GM08714 (cell line): ENCODE measurements at regions not wholly inside any gene's neighbourhood (a gene's known extent, or its start where the extent isn't known, plus 50 kb on each side); places are given as distances from the start of the nearest gene placed in this dataset.

ENCODE experiments used
- H3K4me3 ChIP-seq: fragments of 200-500 bp; sonication (Bioruptor generic); 2 replicates; pipeline ENCODE4 v1.5.1; 2014; ENCODE audit warnings: mild to moderate bottlenecking, low read length, inconsistent platforms
- ZNF274 ChIP-seq: IDR thresholded peaks from 2 replicates; pipeline ENCODE4 v1.6.1; 2012; ENCODE audit warnings: mild to moderate bottlenecking, low read depth, low read length

DNA sequence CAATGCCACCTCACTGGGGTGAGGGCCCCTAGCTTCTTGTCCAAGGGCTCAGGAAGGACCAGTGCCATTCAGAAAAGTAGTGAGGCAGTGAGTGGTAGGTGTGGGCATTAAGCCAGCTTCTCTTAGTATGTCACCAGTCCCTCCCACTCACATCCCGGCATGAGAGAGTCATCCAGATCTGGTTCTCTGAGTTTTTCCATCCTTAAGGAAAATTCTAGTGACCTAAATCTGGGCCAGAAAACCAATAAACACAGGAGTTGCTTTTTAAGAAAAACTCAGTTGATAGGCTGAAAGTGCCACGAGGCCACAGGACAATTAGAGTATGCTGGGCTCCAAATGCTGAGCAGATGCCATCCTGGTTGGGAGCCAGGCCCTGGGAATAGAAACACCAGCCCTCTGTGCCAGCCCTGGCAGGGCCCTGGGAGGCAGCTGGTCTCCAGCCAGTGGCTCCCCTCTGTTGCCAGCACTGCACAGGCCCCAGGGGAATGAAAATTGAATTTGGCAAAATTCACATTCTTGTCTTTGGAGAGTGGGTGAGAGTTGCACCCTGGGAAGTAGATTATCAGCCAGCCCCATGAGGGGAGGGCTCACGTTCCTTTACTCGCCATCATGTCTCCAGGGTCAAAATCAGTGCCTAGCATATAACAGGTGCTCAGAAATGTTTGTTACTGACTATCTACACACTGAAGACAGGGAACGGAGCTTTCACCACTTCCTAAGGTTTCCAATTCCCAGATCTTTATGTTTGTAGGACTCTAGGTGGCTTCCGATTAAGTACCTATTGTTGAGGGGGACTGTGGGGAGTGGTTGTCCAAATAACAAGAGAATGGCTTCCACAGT lies 52.8 kb downstream of the FAM43A start:
- TF ChIP-seq ZNF274: no peak
- no peak overlapping the region for H3K4me3 ChIP-seq

DNA sequence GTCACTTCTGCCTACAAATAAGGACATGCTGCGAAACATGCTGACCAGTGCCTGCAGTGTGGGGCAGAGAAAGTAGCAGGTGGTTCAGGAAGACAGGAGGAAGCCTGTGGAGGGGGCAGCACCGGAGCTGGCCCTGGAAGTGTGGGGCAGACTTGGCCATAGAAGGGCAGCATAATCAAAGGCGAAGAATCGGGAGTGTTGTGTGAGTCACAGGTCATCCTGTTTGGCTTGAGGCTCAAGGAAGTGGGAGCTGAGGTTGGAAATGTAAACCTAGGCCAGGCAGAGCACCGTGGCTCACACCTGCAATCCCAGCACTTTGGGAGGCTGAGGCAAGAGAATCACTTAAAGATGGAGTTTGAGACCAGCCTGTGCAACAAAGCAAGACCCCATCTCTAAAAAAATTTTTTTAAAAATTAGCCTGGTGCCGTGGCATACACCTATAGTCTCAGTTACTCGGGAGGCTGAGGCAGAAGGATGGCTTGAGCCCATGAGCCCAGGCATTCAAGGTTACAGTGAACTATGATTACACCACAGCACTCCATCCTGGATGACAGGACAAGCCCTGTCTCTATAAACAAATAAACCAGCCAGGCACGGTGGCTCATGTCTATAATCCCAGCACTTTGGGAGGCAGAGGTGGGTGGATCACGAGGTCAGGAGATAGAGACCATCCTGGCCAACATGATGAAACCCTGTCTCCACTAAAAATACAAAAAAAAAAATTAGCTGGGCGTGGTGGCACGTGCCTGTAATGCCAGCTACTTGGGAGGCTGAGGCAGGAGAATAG lies 54.0 kb downstream of the FAM43A start:
- no peak overlapping the region for H3K4me3 ChIP-seq
- no peak for TF ChIP-seq ZNF274

DNA sequence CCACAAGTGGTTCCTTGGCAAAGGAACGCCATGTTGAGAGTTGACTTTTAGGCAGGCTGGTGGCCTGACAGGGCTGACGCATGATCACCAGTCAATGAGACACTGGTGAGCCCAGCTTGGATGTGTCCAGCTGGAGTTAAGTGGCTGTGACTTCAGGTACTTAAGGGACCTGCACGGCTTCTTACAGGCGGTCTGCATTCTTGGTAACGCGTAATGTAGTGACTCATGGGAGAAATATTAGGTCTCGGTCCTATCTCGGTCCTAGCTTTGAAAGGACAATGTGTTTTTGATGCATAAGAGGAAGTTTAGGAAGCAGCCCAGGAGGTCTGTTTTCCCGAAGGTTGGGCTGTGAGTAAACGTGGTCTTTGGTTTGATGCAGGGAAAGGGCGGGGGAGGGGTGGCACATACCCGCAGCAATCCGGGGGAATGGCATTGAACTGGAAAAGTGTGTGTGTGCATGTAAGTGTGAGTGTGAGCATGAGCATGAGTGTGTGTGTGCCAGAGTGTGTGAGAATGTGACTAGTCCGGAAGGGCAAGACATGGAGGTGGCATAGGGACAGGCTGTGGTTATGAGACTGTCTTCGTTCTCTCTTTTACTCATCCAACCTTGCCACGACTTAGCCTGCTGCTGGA lies 55.3 kb downstream of the FAM43A start:
- no peak for TF ChIP-seq ZNF274
- H3K4me3 ChIP-seq: no peak overlapping the region

DNA sequence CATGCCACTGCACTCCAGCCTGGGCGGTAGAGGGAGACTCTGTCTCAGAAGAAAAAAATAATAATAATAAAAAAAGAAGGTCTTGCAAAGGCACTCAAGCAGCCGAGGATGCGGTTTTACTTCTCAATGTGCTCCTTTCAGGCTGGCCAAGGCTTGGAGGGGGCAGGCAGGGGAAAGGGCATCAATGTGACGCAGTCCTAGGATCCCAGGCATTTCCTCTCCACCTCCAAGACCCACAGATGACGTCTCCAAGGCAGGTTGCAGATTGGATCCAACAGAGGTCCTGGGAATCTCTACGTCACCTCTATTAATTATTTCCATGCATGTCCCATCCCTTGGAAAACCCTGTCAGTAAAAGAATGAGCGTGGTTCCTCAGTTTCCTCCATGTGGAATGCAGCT lies 56.2 kb downstream of the FAM43A start:
- no peak for TF ChIP-seq ZNF274
- no peak overlapping the region for H3K4me3 ChIP-seq

DNA sequence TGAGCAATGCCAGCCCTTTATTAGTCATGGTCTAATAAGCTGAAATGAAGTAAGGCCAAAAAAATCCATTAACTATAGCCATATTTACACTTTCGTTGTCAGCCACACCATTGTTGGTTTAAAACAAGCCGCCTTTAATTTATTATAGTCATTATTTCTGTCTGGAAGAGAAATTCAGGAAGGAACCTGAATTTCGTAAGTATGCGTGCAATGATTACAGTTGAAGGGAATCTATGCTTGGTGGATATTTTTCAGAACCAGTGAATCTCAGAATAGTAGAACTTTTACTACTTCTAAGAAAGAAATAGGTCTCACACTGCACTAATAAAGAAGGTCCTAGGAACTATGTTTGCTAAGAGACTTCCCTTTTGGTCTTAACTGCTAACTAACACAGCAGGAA lies 59.1 kb downstream of the FAM43A start:
- no peak for TF ChIP-seq ZNF274

DNA sequence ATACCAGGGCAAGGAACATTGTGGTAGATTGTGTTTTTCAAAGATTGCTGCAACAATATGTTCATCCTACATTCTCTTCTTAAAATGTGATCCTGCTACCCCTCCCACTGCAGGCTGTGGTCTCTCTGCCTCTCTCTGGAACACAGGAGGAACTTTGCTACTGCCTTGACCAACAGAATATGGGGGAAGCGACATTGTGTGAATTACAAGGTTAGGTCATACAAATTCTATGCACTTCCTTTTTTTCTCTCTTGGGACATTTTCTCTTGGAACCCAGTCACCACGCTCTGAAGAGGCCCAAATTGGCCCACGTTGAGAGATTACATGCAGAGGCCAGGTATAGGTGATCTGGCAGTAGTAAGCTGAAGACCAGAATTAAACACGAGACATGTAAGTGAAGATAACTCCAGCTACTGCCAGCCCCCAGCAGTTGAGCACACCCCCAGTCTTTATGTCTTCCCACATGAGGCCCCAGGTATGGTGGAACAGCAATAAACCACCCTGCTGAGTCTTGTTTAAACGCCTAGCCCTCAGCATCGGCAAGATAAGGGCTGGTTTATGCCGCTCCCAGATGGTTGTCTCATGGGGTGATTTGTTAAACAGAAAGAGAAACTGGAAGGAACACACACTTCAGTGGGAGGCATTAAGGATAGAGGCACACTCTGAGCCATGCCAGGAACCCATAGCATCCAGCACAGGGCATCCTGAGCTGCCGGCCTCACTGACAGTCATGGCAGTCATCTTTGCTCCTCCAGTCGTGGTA lies 59.9 kb downstream of the FAM43A start:
- TF ChIP-seq ZNF274: no peak
- H3K4me3 ChIP-seq: no peak overlapping the region

More for the DNA sequence above, 59.1 kb downstream of the FAM43A start:
- no peak overlapping the region for H3K4me3 ChIP-seq

DNA sequence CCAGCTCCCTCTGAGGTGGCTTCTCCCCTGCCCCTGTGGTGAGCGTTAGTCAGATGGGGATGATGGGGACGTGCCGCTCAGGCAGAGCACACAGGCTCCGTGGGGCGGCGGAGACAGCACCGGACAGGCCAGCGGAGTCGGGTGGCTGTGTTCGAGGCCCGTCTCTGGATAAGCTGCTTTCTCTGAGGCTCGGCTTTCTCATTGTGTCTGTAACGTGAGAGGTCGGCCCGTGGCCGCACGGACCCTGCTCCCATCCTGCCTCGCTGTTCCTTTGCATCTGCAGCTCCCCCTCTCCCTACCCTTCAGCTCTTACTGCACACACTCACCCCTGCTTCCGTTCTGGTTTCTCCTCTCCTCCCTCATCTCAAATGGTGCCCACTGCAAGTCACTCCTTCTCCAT lies 62.5 kb downstream of the FAM43A start:
- H3K4me3 ChIP-seq: no peak overlapping the region
- TF ChIP-seq ZNF274: no peak

DNA sequence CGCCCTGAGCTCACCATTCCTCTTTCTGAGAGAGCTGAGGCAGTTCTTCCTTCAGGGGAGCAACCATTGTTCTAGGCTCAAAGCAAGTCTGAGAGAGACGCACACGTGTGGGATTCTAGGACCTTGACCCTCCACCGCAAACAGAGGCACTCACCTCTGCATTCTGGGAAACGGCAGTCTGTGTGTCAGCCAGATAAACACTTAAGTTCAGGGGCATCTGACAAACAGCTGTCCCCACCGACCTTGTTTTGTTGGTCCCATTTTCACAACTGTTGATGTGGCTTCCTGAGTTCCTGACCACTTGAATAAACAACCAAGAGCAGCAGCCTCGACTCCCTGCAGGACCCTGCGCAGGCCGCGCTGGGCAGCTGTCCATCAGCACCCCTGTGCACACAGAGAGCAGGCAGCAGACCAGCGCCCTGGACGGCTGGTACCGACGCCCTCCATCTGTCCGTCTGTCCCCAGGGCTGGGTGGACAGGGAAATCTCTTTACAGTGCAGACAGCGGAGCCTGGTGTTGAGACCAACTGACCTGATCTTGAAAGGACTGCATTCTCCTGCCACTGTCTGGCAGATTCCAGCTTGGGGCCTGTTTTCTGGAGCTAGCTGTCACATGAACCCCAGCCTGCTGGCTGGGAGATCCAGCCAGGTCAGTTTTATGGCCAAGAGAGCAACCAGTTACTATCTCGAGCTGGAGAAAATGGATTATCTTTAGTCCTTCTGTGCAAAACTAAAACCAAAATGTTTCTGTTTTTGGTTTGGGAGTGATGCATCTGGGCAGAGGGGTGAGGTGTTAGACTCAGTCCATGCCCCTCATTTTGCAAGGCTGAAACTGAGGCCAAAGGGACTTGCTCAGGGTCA lies 64.2 kb downstream of the FAM43A start:
- TF ChIP-seq ZNF274: no peak
- no peak overlapping the region for H3K4me3 ChIP-seq

DNA sequence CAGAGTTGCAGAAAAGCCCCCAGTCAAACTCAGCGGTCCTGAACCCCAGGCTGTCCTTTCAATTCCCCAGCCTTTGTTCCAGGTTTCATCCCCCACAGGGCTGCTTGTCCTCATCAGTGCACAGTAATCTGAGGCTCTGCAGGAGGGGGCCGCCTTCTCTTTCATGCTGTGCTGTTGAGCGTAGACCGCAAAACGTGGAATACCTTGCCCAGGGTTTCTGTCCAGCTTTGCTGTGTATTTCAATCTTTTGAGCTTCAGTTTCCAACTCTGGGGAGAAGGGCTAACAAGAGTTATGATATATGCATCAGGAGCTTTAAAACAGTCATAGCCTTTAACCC lies 64.8 kb downstream of the FAM43A start:
- no peak for TF ChIP-seq ZNF274
- no peak overlapping the region for H3K4me3 ChIP-seq

DNA sequence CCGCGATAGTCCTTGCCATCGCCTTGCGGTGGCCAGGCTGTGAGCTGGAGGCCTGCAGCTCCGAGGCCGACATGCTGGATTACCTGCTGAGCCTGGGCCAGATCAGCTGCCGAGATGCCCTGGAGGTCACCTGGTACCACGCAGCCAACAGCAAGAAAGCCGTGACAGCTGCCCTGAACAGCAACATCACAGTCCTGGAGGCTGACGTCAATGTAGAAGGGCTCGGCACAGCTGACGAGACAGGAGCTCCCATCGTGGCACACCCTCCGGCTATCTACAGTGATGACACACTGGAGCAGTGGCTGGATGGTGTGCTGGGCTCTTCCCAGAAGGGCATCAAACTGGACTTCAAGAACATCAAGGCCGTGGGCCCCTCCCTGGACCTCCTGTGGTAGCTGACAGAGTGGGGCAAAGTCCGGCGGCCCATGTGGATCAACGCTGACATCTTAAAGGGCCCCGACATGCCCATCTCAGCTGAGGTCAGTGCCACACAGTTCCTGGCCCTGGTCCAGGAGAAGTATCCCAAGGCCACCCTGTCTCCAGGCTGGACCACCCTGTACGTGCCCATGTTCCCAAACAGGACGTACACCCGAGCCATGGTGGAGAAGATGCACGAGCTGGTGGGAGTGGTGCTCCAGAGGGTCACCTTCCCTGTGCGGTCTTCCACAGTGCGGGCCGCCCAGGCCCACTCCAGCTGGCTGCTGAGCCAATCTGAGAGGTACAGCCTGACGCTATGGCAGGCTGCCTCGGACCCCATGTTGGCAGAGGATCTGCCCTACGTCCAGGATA lies 70.2 kb downstream of the FAM43A start:
- TF ChIP-seq ZNF274: no peak
- H3K4me3 ChIP-seq: no peak overlapping the region

DNA sequence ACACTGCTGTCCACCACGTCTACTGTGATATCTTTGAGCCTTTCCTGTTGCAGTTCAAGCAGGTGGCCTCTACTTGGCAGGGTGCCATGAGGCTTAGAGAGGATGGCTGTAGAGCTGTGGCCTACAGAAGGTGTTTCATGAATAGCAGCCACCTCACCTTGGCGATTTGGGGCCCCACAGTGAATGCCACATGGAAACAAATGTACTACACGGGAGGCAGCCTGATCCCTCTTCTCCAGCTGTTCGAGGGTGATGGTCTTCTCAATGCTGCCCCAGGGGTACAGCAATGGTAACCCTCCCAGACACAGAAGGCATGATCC lies 70.7 kb downstream of the FAM43A start:
- H3K4me3 ChIP-seq: no peak overlapping the region

DNA sequence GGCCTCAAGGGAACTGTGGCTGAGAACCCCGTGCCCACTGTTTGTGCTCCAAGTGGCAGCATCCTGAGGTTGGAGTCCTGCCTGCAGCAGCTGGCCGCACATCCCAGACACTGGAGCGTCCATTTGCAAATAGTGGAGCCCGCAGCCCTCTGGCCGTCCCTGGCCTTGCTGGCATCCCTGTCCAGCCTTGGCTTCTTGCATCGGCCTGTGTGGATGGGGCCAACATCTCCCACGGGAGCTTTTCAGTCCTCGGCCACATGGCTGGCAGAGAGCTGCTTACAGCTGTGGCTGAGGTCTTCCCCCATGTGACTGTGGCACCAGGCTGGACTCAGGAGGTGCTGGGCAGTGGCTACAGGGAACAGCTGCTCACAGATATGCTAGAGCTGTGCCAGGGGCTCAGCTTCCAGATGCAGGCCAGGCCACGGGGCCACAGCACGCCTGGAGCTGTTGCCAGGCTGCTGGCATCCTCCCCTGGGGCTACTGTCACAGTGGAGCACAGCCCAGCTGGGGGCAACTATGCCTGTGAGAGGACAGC lies 71.2 kb downstream of the FAM43A start:
- TF ChIP-seq ZNF274: no peak
- H3K4me3 ChIP-seq: no peak overlapping the region

More for the DNA sequence above, 70.7 kb downstream of the FAM43A start:
- TF ChIP-seq ZNF274: no peak
